Keratinocyte (primary cell): ENCODE measurements at regions not wholly inside any gene's neighbourhood (a gene's known extent, or its start where the extent isn't known, plus 50 kb on each side); places are given as distances from the start of the nearest gene placed in this dataset.

Experiments
- EZH2 ChIP-seq: IDR thresholded peaks from one replicate; pipeline ENCODE4 v1.6.1; 2012; ENCODE audit warnings: inconsistent platforms, mild to moderate bottlenecking, low read length, moderate library complexity
- TF ChIP-seq, protein P1 (sequence below), 3 experiments: IDR thresholded peaks in 1 of 3; conservative IDR thresholded peaks in 1 of 3; optimal IDR thresholded peaks in 1 of 3; 2 replicates in 2 of 3; 3 replicates in 1 of 3; pipeline versions ENCODE3 to v1.5.1; 2011; ENCODE audit warnings: low read length in 3 of 3, mild to moderate bottlenecking in 3 of 3, moderate library complexity in 2 of 3, control low read depth in 1 of 3, inconsistent platforms in 1 of 3; ENCODE audit not compliant: insufficient read depth in 2 of 3; ENCODE audit errors: extremely low read depth in 1 of 3

- TF ChIP-seq EZH2, result no peak
- TF ChIP-seq, protein P1, sequence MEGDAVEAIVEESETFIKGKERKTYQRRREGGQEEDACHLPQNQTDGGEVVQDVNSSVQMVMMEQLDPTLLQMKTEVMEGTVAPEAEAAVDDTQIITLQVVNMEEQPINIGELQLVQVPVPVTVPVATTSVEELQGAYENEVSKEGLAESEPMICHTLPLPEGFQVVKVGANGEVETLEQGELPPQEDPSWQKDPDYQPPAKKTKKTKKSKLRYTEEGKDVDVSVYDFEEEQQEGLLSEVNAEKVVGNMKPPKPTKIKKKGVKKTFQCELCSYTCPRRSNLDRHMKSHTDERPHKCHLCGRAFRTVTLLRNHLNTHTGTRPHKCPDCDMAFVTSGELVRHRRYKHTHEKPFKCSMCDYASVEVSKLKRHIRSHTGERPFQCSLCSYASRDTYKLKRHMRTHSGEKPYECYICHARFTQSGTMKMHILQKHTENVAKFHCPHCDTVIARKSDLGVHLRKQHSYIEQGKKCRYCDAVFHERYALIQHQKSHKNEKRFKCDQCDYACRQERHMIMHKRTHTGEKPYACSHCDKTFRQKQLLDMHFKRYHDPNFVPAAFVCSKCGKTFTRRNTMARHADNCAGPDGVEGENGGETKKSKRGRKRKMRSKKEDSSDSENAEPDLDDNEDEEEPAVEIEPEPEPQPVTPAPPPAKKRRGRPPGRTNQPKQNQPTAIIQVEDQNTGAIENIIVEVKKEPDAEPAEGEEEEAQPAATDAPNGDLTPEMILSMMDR (optimal IDR thresholded peaks at IDR 0.05 in 1 of 3, IDR thresholded peaks at IDR 0.05 in 1 of 3, conservative IDR thresholded peaks at IDR 0.05 in 1 of 3; ENCODE audit: extremely low read depth in 1 of 3, insufficient read depth in 2 of 3, low read length in 3 of 3), result no peak
Observed at GRCh38 chr6:102820098-102820497, 1426.6 kb downstream of the GRIK2 start.
